ENCODE measurements at regions not wholly inside any gene's neighbourhood (a gene's known extent, or its start where the extent isn't known, plus 50 kb on each side); places are given as distances from the start of the nearest gene placed in this dataset.

- 80 to 86% methylated on average over 4 of the region's 4 CpGs for WGBS, 2 donors
- intact Hi-C loops (cut with DNase I; ENCODE audit: low total_unique reads), result no loop called here
- TF ChIP-seq POLR2A (IDR thresholded peaks at IDR 0.05), result no peak
- TF ChIP-seq, protein P1, sequence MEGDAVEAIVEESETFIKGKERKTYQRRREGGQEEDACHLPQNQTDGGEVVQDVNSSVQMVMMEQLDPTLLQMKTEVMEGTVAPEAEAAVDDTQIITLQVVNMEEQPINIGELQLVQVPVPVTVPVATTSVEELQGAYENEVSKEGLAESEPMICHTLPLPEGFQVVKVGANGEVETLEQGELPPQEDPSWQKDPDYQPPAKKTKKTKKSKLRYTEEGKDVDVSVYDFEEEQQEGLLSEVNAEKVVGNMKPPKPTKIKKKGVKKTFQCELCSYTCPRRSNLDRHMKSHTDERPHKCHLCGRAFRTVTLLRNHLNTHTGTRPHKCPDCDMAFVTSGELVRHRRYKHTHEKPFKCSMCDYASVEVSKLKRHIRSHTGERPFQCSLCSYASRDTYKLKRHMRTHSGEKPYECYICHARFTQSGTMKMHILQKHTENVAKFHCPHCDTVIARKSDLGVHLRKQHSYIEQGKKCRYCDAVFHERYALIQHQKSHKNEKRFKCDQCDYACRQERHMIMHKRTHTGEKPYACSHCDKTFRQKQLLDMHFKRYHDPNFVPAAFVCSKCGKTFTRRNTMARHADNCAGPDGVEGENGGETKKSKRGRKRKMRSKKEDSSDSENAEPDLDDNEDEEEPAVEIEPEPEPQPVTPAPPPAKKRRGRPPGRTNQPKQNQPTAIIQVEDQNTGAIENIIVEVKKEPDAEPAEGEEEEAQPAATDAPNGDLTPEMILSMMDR (IDR thresholded peaks at IDR 0.05), result no peak
- DNase-seq (ENCODE audit: low spot score in 2 of 2), result no peak
- no peak overlapping the region for H3K4me3 ChIP-seq (ENCODE audit: low read depth, poor library complexity, severe bottlenecking)
These were observed 189.0 kb upstream of the PUM3 start for GRCh38 chr9:3032898-3033297.

GRCh38 chr9:3028535-3028934 is 184.6 kb upstream of the PUM3 start:
- H3K4me3 ChIP-seq (ENCODE audit: low read depth, poor library complexity, severe bottlenecking), result no peak overlapping the region
- intact Hi-C loops (cut with DNase I; ENCODE audit: low total_unique reads), result no loop called here
- no peak for DNase-seq (ENCODE audit: low spot score in 2 of 2)
- no peak for TF ChIP-seq POLR2A (IDR thresholded peaks at IDR 0.05)
- TF ChIP-seq, protein P1 (IDR thresholded peaks at IDR 0.05), result no peak
- 41 to 55% methylated on average over 4 of the region's 4 CpGs for WGBS, 2 donors

DNA sequence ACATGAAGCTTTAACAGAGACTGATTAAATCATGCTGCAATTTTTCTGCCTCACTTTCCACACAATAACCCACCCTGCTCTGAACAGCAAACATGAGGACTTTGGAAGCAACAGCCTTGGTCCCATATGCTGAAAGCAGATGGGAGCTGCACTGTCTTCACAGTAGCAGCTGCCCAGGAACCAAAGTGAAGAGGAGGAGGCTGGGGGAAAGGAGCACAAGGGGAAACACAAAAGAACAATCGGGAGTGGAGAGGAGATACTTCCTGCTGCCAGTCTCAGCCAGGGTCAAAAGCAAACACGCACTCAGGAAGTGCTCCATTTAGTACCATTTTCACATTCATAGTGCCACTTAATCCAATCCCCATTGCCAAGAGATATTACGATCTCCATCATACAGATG is 183.3 kb upstream of the PUM3 start:
- no peak overlapping the region for H3K4me3 ChIP-seq (ENCODE audit: low read depth, poor library complexity, severe bottlenecking)
- DNase-seq (ENCODE audit: low spot score in 2 of 2), result no peak
- TF ChIP-seq POLR2A (IDR thresholded peaks at IDR 0.05), result no peak
- TF ChIP-seq, protein P1 (IDR thresholded peaks at IDR 0.05), result no peak
- intact Hi-C loops (cut with DNase I; ENCODE audit: low total_unique reads), result no loop called here
- 39 to 69% methylated on average over 3 of the region's 3 CpGs for WGBS, 2 donors

DNA sequence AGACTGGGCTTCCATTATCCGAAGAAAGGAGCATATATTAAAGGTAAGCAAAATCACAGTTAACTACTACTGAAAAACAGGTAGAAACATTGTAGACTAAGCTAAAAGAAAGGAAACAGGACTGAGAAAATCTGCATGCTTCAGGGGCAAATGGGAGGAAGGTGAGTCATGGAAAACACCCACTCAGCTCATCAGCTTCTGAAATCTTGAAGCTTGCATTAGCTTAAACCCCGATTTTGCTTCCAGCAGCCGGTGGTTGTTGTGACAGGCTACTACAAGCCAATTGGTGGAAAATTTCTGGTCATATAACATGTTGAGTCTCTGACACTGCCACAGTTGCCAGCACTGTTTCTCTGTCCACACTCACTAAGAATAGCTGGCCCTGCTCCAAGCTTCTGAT is 179.6 kb upstream of the PUM3 start:
- TF ChIP-seq POLR2A (IDR thresholded peaks at IDR 0.05), result no peak
- TF ChIP-seq, protein P1 (IDR thresholded peaks at IDR 0.05), result no peak
- H3K4me3 ChIP-seq (ENCODE audit: low read depth, poor library complexity, severe bottlenecking), result no peak overlapping the region
- WGBS, 2 donors, result 57 to 64% methylated on average over 3 of the region's 3 CpGs
- DNase-seq (ENCODE audit: low spot score in 2 of 2), result no peak
- intact Hi-C loops (cut with DNase I; ENCODE audit: low total_unique reads), result no loop called here

- H3K4me3 ChIP-seq (ENCODE audit: low read depth, poor library complexity, severe bottlenecking), result no peak overlapping the region
- intact Hi-C loops (cut with DNase I; ENCODE audit: low total_unique reads), result no loop called here
- TF ChIP-seq POLR2A (IDR thresholded peaks at IDR 0.05), result no peak
- TF ChIP-seq, protein P1 (IDR thresholded peaks at IDR 0.05), result no peak
- no peak for DNase-seq (ENCODE audit: low spot score in 2 of 2)
- 11 to 15% methylated on average over 5 of the region's 5 CpGs for whole genome bisulfite sequencing, 2 donors
These were observed 174.9 kb upstream of the PUM3 start for GRCh38 chr9:3018691-3019230.

GRCh38 chr9:3018071-3018470 is 174.2 kb upstream of the PUM3 start:
- intact Hi-C loops (cut with DNase I; ENCODE audit: low total_unique reads), result no loop called here
- WGBS, 2 donors, result 53 to 56% methylated on average over 2 of the region's 2 CpGs

More at GRCh38 chr9:3018071-3018470, 174.2 kb upstream of the PUM3 start:
- no peak for TF ChIP-seq POLR2A (IDR thresholded peaks at IDR 0.05)
- TF ChIP-seq, protein P1 (IDR thresholded peaks at IDR 0.05), result no peak
- no peak overlapping the region for H3K4me3 ChIP-seq (ENCODE audit: low read depth, poor library complexity, severe bottlenecking)
- no peak for DNase-seq (ENCODE audit: low spot score in 2 of 2)

Measured in lower leg skin (tissue), 4 donors.